Upper lobe of left lung (tissue), 6 donors: ENCODE measurements at regions not wholly inside any gene's neighbourhood (a gene's known extent, or its start where the extent isn't known, plus 50 kb on each side); places are given as distances from the start of the nearest gene placed in this dataset.

ENCODE experiments used
- ATAC-seq, 2 donors: fragments of 200-7000 bp; cut with Tn5 transposase; one replicate each; pipeline ENCODE4 v1.9.1; 2022; ENCODE audit warnings: mild to moderate bottlenecking in 2 of 2, moderate library complexity in 2 of 2; ENCODE audit not compliant: low FRiP score in 2 of 2
- DNase-seq, 2 donors: peaks; one replicate each; pipeline ENCODE4 v3.0.0-alpha.2; 2019 to 2020
- H3K27ac ChIP-seq, 4 donors: fragments of 200-600 bp; sonication (generic); one replicate each; pipeline ENCODE4 v1.5.1; 2016 to 2019
- H3K27me3 ChIP-seq, 4 donors: fragments of 200-600 bp; sonication (generic); one replicate each; pipeline ENCODE4 v1.5.1; 2017 to 2019
- H3K36me3 ChIP-seq, 4 donors: fragments of 200-600 bp; sonication (generic); one replicate each; pipeline ENCODE4 v1.5.1; 2016 to 2019
- H3K4me1 ChIP-seq, 4 donors: fragments of 200-600 bp; sonication (generic); one replicate each; pipeline ENCODE4 v1.5.1; 2018 to 2019
- H3K4me3 ChIP-seq, 4 donors: fragments of 200-600 bp; sonication (generic); one replicate each; pipeline ENCODE4 v1.5.1; 2017 to 2019; ENCODE audit warnings: mild to moderate bottlenecking in 2 of 4, moderate library complexity in 1 of 4
- H3K9me3 ChIP-seq, 4 donors: fragments of 200-600 bp; sonication (generic); one replicate each; pipeline ENCODE4 v1.5.1; 2018 to 2019
- CTCF ChIP-seq, 6 experiments: fragments of 450-650 bp in 4 of 6; fragments of 200-600 bp in 2 of 6; sonication (generic) in 2 of 6; IDR thresholded peaks; one replicate each; pipeline ENCODE4 v1.5.1; 2016 to 2019; ENCODE audit warnings: antibody characterized with exemption in 6 of 6
- EP300 ChIP-seq, 4 donors: sonication (generic); formaldehyde crosslinking; IDR thresholded peaks; one replicate each; pipeline ENCODE4 v1.5.1; 2017; ENCODE audit warnings: antibody characterized with exemption in 4 of 4, control low read depth in 2 of 4
- POLR2A ChIP-seq, 4 donors: fragments of 450-650 bp; IDR thresholded peaks; one replicate each; pipeline ENCODE4 v1.5.1; 2016 to 2017; ENCODE audit warnings: antibody characterized with exemption in 4 of 4, mild to moderate bottlenecking in 2 of 4
- POLR2AphosphoS5 ChIP-seq, 2 donors: sonication (generic); formaldehyde crosslinking; IDR thresholded peaks; one replicate each; pipeline ENCODE4 v1.5.1; 2017; ENCODE audit warnings: antibody characterized with exemption in 2 of 2
- WGBS, 2 donors: methylation state at CpG; one replicate each; pipeline ENCODE4 v1.1.5; 2017 to 2018; 5-methylcytosine and 5-hydroxymethylcytosine counted together
- donor health status: DM: no; HTN: no; CAD: no; lungs with moderate emphysema.
- donor health status: DM: no; HTN: yes; CAD: no; lungs with severe emphysema.

GRCh38 chr13:60282186-60282585 lies 114.8 kb upstream of the TDRD3 start:
- Histone ChIP-seq H3K9me3 (no peaks in the 10 kb centered on the region), H3K4me1 (no peaks in the 10 kb centered on the region), H3K27me3 (no peaks in the 10 kb centered on the region), H3K4me3 (no peak overlapping the region), H3K36me3 (no peaks in the 10 kb centered on the region), H3K27ac (no peak overlapping the region)
- TF ChIP-seq POLR2A (IDR thresholded peaks at IDR 0.05) (no peak), POLR2AphosphoS5 (IDR thresholded peaks at IDR 0.05) (no peak), EP300 (IDR thresholded peaks at IDR 0.05) (no peak)
- ATAC-seq (no peak), DNase-seq (no peak)
- 49 to 62% methylated on average over 2 of the region's 2 CpGs for WGBS, 2 donors

- Histone ChIP-seq H3K27me3 (no peaks in the 10 kb centered on the region), H3K27ac (no peak overlapping the region), H3K36me3 (no peaks in the 10 kb centered on the region), H3K4me3 (no peak overlapping the region), H3K4me1 (no peaks in the 10 kb centered on the region), H3K9me3 (no peaks in the 10 kb centered on the region)
- no peak for ATAC-seq
- WGBS, 2 donors = 56 to 71% methylated on average over 1 of the region's 1 CpG
- TF ChIP-seq POLR2AphosphoS5 (IDR thresholded peaks at IDR 0.05) (no peak), POLR2A (IDR thresholded peaks at IDR 0.05) (no peak), CTCF (IDR thresholded peaks at IDR 0.05) (no peak), EP300 (IDR thresholded peaks at IDR 0.05) (no peak)
- DNase-seq = no peak
Observed at GRCh38 chr13:60282708-60283107, 114.3 kb upstream of the TDRD3 start.

- ATAC-seq (no peak), DNase-seq (no peak)
- WGBS, 2 donors = 89 to 94% methylated on average over 10 of the region's 10 CpGs
- Histone ChIP-seq H3K9me3 (no peaks in the 10 kb centered on the region), H3K4me3 (no peak overlapping the region), H3K36me3 (no peaks in the 10 kb centered on the region), H3K27me3 (no peaks in the 10 kb centered on the region), H3K27ac (no peak overlapping the region), H3K4me1 (no peaks in the 10 kb centered on the region)
- TF ChIP-seq EP300 (IDR thresholded peaks at IDR 0.05) (no peak), POLR2AphosphoS5 (IDR thresholded peaks at IDR 0.05) (no peak), POLR2A (IDR thresholded peaks at IDR 0.05) (no peak), CTCF (IDR thresholded peaks at IDR 0.05) (no peak)
Observed at GRCh38 chr13:60286707-60287106, 110.3 kb upstream of the TDRD3 start.

- DNase-seq = no peak
- Histone ChIP-seq H3K4me1 (no peaks in the 10 kb centered on the region), H3K27me3 (no peaks in the 10 kb centered on the region), H3K4me3 (no peak overlapping the region), H3K36me3 (no peaks in the 10 kb centered on the region), H3K27ac (no peak overlapping the region), H3K9me3 (no peaks in the 10 kb centered on the region)
- no peak for ATAC-seq
- 76 to 79% methylated on average over 6 of the region's 6 CpGs for WGBS, 2 donors
- TF ChIP-seq POLR2AphosphoS5 (IDR thresholded peaks at IDR 0.05) (no peak), POLR2A (IDR thresholded peaks at IDR 0.05) (no peak), EP300 (IDR thresholded peaks at IDR 0.05) (no peak), CTCF (IDR thresholded peaks at IDR 0.05) (no peak)
Observed at GRCh38 chr13:60288569-60288968, 108.5 kb upstream of the TDRD3 start.

GRCh38 chr13:60303166-60303565 lies 93.9 kb upstream of the TDRD3 start:
- H3K27ac ChIP-seq = no peak overlapping the region
- no peak overlapping the region for H3K4me3 ChIP-seq
- DNase-seq (no peak), ATAC-seq (no peak)
- no peaks in the 10 kb centered on the region for H3K36me3 ChIP-seq
- no peaks in the 10 kb centered on the region for H3K4me1 ChIP-seq
- H3K9me3 ChIP-seq = no peaks in the 10 kb centered on the region
- TF ChIP-seq CTCF (IDR thresholded peaks at IDR 0.05) (no peak), EP300 (IDR thresholded peaks at IDR 0.05) (no peak), POLR2AphosphoS5 (IDR thresholded peaks at IDR 0.05) (no peak), POLR2A (IDR thresholded peaks at IDR 0.05) (no peak)
- WGBS, 2 donors = 52 to 53% methylated on average over 7 of the region's 7 CpGs
- H3K27me3 ChIP-seq = no peaks in the 10 kb centered on the region
